OCI-LY1 (cell line): ENCODE measurements at regions not wholly inside any gene's neighbourhood (a gene's known extent, or its start where the extent isn't known, plus 50 kb on each side); places are given as distances from the start of the nearest gene placed in this dataset.

Source experiments
- H2AFZ ChIP-seq: fragments of 200-600 bp; sonication (generic), shearing (Covaris generic); 2 replicates; pipeline ENCODE4 v1.6.0; 2014; ENCODE audit warnings: antibody characterized with exemption, mild to moderate bottlenecking, low read length
- H3F3A ChIP-seq: fragments of 200-600 bp; sonication (generic), shearing (Covaris generic); 2 replicates; pipeline ENCODE4 v1.6.0; 2014; ENCODE audit warnings: mild to moderate bottlenecking, antibody characterized with exemption, low read length, moderate library complexity; ENCODE audit not compliant: insufficient read depth
- H3K27ac ChIP-seq: fragments of 200-600 bp; sonication (generic); 2 replicates; pipeline ENCODE4 v1.5.1; 2014; ENCODE audit warnings: low read length, mixed run types, mild to moderate bottlenecking, low read depth; ENCODE audit not compliant: poor library complexity, severe bottlenecking
- H3K27me3 ChIP-seq: fragments of 200-600 bp; sonication (generic); 2 replicates; pipeline ENCODE4 v1.6.0; 2014; ENCODE audit warnings: antibody characterized with exemption, mild to moderate bottlenecking, low read length, moderate library complexity; ENCODE audit not compliant: insufficient read depth
- H3K36me3 ChIP-seq: fragments of 200-600 bp; sonication (generic); 2 replicates; pipeline ENCODE4 v1.6.1; 2014; ENCODE audit warnings: mild to moderate bottlenecking, antibody characterized with exemption, low read length, moderate library complexity, mixed read lengths; ENCODE audit not compliant: insufficient read depth
- H3K4me1 ChIP-seq: fragments of 200-600 bp; sonication (generic); 2 replicates; pipeline ENCODE4 v1.5.1; 2014; ENCODE audit warnings: mild to moderate bottlenecking, low read length, moderate library complexity; ENCODE audit not compliant: insufficient read depth, severe bottlenecking
- H3K4me2 ChIP-seq: fragments of 200-600 bp; sonication (generic), shearing (Covaris generic); 2 replicates; pipeline ENCODE4 v1.6.1; 2014; ENCODE audit warnings: low read length
- H3K4me3 ChIP-seq: fragments of 200-600 bp; sonication (generic); 2 replicates; pipeline ENCODE4 v1.5.1; 2014; ENCODE audit warnings: low read length, low read depth, mild to moderate bottlenecking, mixed read lengths; ENCODE audit not compliant: poor library complexity, severe bottlenecking
- H3K79me2 ChIP-seq: fragments of 200-600 bp; shearing (Covaris generic); 2 replicates; pipeline ENCODE4 v1.6.1; 2016; ENCODE audit warnings: mixed run types, low read length, mixed read lengths; ENCODE audit not compliant: insufficient read depth
- H3K9ac ChIP-seq: fragments of 200-600 bp; sonication (generic), shearing (Covaris generic); 2 replicates; pipeline ENCODE4 v1.6.1; 2014; ENCODE audit warnings: mild to moderate bottlenecking, low read length, mixed read lengths
- H3K9me2 ChIP-seq: fragments of 200-600 bp; sonication (generic), shearing (Covaris generic); 2 replicates; pipeline ENCODE4 v1.6.1; 2014; ENCODE audit warnings: low read depth, mild to moderate bottlenecking, low read length, mixed read lengths
- H3K9me3 ChIP-seq: fragments of 200-600 bp; shearing (Covaris generic); 2 replicates; pipeline ENCODE4 v1.6.1; 2014; ENCODE audit warnings: low read length, mixed read lengths
- H4K20me1 ChIP-seq: fragments of 200-600 bp; sonication (generic), shearing (Covaris generic); 2 replicates; pipeline ENCODE4 v1.6.0; 2016; ENCODE audit warnings: mild to moderate bottlenecking, low read length; ENCODE audit not compliant: insufficient read depth
- EZH2 ChIP-seq: fragments of 200-600 bp; sonication (generic), shearing (Covaris generic); IDR thresholded peaks from 2 replicates; pipeline ENCODE4 v1.8.0; 2017; ENCODE audit warnings: borderline replicate concordance, mixed run types, mild to moderate bottlenecking, antibody characterized with exemption, low read length, moderate library complexity, mixed read lengths
- TF ChIP-seq, protein P1 (sequence below): fragments of 200-600 bp; sonication (generic), shearing (Covaris generic); IDR thresholded peaks from 2 replicates; pipeline ENCODE4 v1.5.1; 2017; ENCODE audit warnings: mild to moderate bottlenecking, antibody characterized with exemption, low read length, moderate library complexity, mixed read lengths

GRCh38 chr1:96384611-96385010, 337.0 kb upstream of the PTBP2 start:
- H4K20me1 ChIP-seq, result no peaks in the 10 kb centered on the region
- no peak overlapping the region for H2AFZ ChIP-seq
- H3K4me2 ChIP-seq, result no peak overlapping the region
- no peak overlapping the region for H3K27ac ChIP-seq
- H3K9me3 ChIP-seq, result no peaks in the 10 kb centered on the region
- no peaks in the 10 kb centered on the region for H3K27me3 ChIP-seq
- H3K9ac ChIP-seq, result no peak overlapping the region
- no peak for TF ChIP-seq EZH2
- TF ChIP-seq, protein P1, sequence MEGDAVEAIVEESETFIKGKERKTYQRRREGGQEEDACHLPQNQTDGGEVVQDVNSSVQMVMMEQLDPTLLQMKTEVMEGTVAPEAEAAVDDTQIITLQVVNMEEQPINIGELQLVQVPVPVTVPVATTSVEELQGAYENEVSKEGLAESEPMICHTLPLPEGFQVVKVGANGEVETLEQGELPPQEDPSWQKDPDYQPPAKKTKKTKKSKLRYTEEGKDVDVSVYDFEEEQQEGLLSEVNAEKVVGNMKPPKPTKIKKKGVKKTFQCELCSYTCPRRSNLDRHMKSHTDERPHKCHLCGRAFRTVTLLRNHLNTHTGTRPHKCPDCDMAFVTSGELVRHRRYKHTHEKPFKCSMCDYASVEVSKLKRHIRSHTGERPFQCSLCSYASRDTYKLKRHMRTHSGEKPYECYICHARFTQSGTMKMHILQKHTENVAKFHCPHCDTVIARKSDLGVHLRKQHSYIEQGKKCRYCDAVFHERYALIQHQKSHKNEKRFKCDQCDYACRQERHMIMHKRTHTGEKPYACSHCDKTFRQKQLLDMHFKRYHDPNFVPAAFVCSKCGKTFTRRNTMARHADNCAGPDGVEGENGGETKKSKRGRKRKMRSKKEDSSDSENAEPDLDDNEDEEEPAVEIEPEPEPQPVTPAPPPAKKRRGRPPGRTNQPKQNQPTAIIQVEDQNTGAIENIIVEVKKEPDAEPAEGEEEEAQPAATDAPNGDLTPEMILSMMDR, result no peak
- no peaks in the 10 kb centered on the region for H3K9me2 ChIP-seq
- no peaks in the 10 kb centered on the region for H3F3A ChIP-seq
- no peaks in the 10 kb centered on the region for H3K36me3 ChIP-seq
- H3K4me3 ChIP-seq, result no peak overlapping the region
- no peaks in the 10 kb centered on the region for H3K79me2 ChIP-seq
- H3K4me1 ChIP-seq, result no peaks in the 10 kb centered on the region

DNA sequence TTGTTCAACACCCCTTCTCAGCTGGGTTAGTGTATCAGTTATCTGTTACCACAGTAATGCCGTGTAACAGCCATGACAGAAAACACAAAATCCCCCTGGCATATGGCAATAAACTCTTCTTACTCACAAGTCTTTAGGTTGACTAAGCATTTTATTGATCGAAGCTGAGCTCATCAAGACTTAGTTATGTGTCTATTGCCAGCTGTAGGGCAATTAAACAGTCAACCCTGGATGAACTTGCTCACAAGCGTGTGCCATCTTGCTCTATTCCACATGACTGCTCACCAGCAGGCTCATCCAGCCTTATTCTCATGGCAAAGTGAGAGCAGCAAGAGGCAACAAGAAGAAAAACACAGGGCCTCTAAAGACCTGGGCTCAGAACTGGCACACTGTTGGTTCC, 333.8 kb upstream of the PTBP2 start:
- no peaks in the 10 kb centered on the region for H3K9me2 ChIP-seq
- no peaks in the 10 kb centered on the region for H3K9me3 ChIP-seq
- H3F3A ChIP-seq, result no peaks in the 10 kb centered on the region
- H3K27me3 ChIP-seq, result no peaks in the 10 kb centered on the region
- no peaks in the 10 kb centered on the region for H3K4me1 ChIP-seq
- H3K4me2 ChIP-seq, result no peak overlapping the region
- no peaks in the 10 kb centered on the region for H3K36me3 ChIP-seq
- H3K27ac ChIP-seq, result no peak overlapping the region
- no peak overlapping the region for H2AFZ ChIP-seq
- TF ChIP-seq, protein P1, result no peak
- TF ChIP-seq EZH2, result no peak
- no peaks in the 10 kb centered on the region for H4K20me1 ChIP-seq
- no peak overlapping the region for H3K4me3 ChIP-seq
- no peaks in the 10 kb centered on the region for H3K79me2 ChIP-seq
- no peak overlapping the region for H3K9ac ChIP-seq

DNA sequence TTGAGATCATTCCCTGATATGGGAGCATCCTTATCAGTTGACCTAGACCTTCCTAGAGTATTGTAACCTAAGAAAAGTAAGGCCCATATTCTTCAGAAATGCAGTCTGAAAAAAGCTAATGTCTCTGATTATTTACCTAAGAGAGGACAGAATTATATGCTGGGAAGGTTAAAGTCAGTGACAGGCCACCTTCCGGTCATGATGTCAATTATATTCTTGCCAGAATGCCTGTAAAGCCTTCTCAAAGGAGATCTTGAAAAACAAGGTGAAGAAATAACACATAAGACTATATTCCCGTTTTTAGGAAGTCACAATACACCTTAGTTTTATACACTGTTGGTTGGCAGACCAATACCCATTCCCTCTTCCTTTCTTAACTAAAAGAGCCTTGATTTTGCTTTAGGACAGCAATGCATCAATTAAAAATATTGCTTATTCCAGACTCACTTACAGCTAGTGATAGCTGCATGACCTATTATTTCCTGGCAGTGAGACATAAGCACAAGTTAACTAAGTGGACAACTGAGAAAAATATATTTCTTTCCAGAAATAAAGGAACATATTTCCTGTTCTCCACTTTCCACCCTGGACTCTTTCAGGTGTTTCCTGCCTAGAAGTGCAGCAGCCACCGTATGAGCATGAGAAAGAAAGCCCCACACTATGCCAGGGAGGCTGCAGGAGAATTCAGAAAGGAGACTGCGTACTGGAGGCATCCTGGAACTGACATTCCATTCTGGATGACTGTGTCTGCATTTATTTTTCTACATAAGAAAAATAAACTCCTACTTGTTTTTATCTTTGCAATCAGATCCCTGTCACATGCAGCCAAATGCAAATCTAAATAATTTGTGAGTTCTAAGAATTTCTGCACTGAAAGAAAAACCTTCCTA, 332.9 kb upstream of the PTBP2 start:
- H3K36me3 ChIP-seq, result no peaks in the 10 kb centered on the region
- H3K4me1 ChIP-seq, result no peaks in the 10 kb centered on the region
- no peaks in the 10 kb centered on the region for H3F3A ChIP-seq
- TF ChIP-seq, protein P1, result no peak
- TF ChIP-seq EZH2, result no peak
- no peaks in the 10 kb centered on the region for H3K9me3 ChIP-seq
- no peak overlapping the region for H2AFZ ChIP-seq
- H3K27ac ChIP-seq, result no peak overlapping the region
- no peaks in the 10 kb centered on the region for H3K79me2 ChIP-seq
- H3K9ac ChIP-seq, result no peak overlapping the region
- H4K20me1 ChIP-seq, result no peaks in the 10 kb centered on the region
- no peak overlapping the region for H3K4me2 ChIP-seq
- H3K4me3 ChIP-seq, result no peak overlapping the region
- no peaks in the 10 kb centered on the region for H3K27me3 ChIP-seq
- H3K9me2 ChIP-seq, result no peaks in the 10 kb centered on the region
